H9 (cell line): ENCODE measurements at regions not wholly inside any gene's neighbourhood (a gene's known extent, or its start where the extent isn't known, plus 50 kb on each side); places are given as distances from the start of the nearest gene placed in this dataset.

Experiments
- DNase-seq: peaks from one replicate; pipeline ENCODE4 v3.0.0-alpha.2; 2017
- H2AFZ ChIP-seq: one replicate; pipeline ENCODE4 v1.6.1; 2013; ENCODE audit warnings: mild to moderate bottlenecking, low read length, control low read depth, moderate library complexity
- H2AK5ac ChIP-seq: 2 replicates; pipeline ENCODE4 v1.6.1; 2013; ENCODE audit warnings: low read length, control low read depth, mixed read lengths; ENCODE audit not compliant: insufficient read length
- H2BK120ac ChIP-seq: one replicate; pipeline ENCODE4 v1.6.1; 2013; ENCODE audit warnings: low read depth, mild to moderate bottlenecking, low read length, control low read depth, inconsistent platforms; ENCODE audit not compliant: poor library complexity, severe bottlenecking
- H2BK12ac ChIP-seq: 2 replicates; pipeline ENCODE4 v1.6.1; 2013; ENCODE audit warnings: low read length, control low read depth, mixed read lengths, low read depth; ENCODE audit not compliant: insufficient read length
- H2BK15ac ChIP-seq: 2 replicates; pipeline ENCODE4 v1.6.1; 2013; ENCODE audit warnings: low read depth, low read length, control low read depth
- H2BK20ac ChIP-seq: one replicate; pipeline ENCODE4 v1.6.1; 2013; ENCODE audit warnings: low read depth, mild to moderate bottlenecking, low read length, control low read depth, inconsistent platforms; ENCODE audit not compliant: poor library complexity, severe bottlenecking
- H2BK5ac ChIP-seq: 2 replicates; pipeline ENCODE4 v1.6.1; 2013; ENCODE audit warnings: low read length, control low read depth, mixed read lengths; ENCODE audit not compliant: insufficient read length
- H3K14ac ChIP-seq: 2 replicates; pipeline ENCODE4 v1.6.1; 2013; ENCODE audit warnings: low read length, control low read depth; ENCODE audit not compliant: insufficient read depth
- H3K18ac ChIP-seq: 2 replicates; pipeline ENCODE4 v1.6.1; 2013; ENCODE audit warnings: low read depth, mild to moderate bottlenecking, mixed read lengths, low read length, control low read depth; ENCODE audit not compliant: insufficient read length
- H3K23ac ChIP-seq: 2 replicates; pipeline ENCODE4 v1.6.1; 2013; ENCODE audit warnings: low read length, control low read depth, mixed read lengths, low read depth; ENCODE audit not compliant: insufficient read length
- H3K23me2 ChIP-seq: 2 replicates; pipeline ENCODE4 v1.6.1; 2013; ENCODE audit warnings: low read depth, mild to moderate bottlenecking, mixed read lengths, low read length, control low read depth; ENCODE audit not compliant: insufficient read length, poor library complexity, severe bottlenecking
- H3K27ac ChIP-seq: 2 replicates; pipeline ENCODE4 v1.5.1; 2013; ENCODE audit warnings: low read length, control low read depth, mixed read lengths, low read depth; ENCODE audit not compliant: insufficient read length
- H3K27me3 ChIP-seq: 2 replicates; pipeline ENCODE4 v1.6.1; 2013; ENCODE audit warnings: low read length, control low read depth, inconsistent platforms; ENCODE audit not compliant: insufficient read depth
- H3K4ac ChIP-seq: 2 replicates; pipeline ENCODE4 v1.6.1; 2013; ENCODE audit warnings: low read depth, mild to moderate bottlenecking, control low read depth, inconsistent platforms, low read length, moderate library complexity
- H3K4me1 ChIP-seq: 2 replicates; pipeline ENCODE4 v1.6.1; 2013; ENCODE audit warnings: low read length, control low read depth, inconsistent platforms; ENCODE audit not compliant: insufficient read depth
- H3K4me2 ChIP-seq: 2 replicates; pipeline ENCODE4 v1.6.1; 2013; ENCODE audit warnings: low read length, control low read depth, mixed read lengths; ENCODE audit not compliant: insufficient read length, insufficient read depth
- H3K56ac ChIP-seq: 2 replicates; pipeline ENCODE4 v1.6.1; 2013; ENCODE audit warnings: low read depth, mild to moderate bottlenecking, mixed read lengths, low read length, control low read depth; ENCODE audit not compliant: insufficient read length
- H3K79me1 ChIP-seq: 2 replicates; pipeline ENCODE4 v1.6.1; 2013; ENCODE audit warnings: low read depth, mild to moderate bottlenecking, moderate library complexity, low read length, control low read depth, inconsistent platforms; ENCODE audit not compliant: insufficient read depth, poor library complexity, severe bottlenecking
- H3K79me2 ChIP-seq: 2 replicates; pipeline ENCODE4 v1.6.1; 2013; ENCODE audit warnings: low read length, control low read depth, inconsistent platforms; ENCODE audit not compliant: insufficient read depth
- H3K9ac ChIP-seq: 2 replicates; pipeline ENCODE4 v1.6.1; 2013; ENCODE audit warnings: low read length, control low read depth, mixed read lengths; ENCODE audit not compliant: insufficient read length; ENCODE audit errors: extremely low read depth
- H3K9me3 ChIP-seq: one replicate; pipeline ENCODE4 v1.6.1; 2013; ENCODE audit warnings: low read depth, low read length, inconsistent platforms; ENCODE audit not compliant: control insufficient read depth
- H3T11ph ChIP-seq: one replicate; pipeline ENCODE4 v1.6.1; 2013; ENCODE audit warnings: mild to moderate bottlenecking, low read length, control low read depth, inconsistent platforms
- H4K20me1 ChIP-seq: one replicate; pipeline ENCODE4 v1.6.1; 2013; ENCODE audit not compliant: control insufficient read depth, insufficient read length, insufficient read depth
- H4K5ac ChIP-seq: 2 replicates; pipeline ENCODE4 v1.6.1; 2013; ENCODE audit warnings: low read depth, mild to moderate bottlenecking, mixed read lengths, low read length, control low read depth; ENCODE audit not compliant: insufficient read length
- H4K8ac ChIP-seq: replicated peaks from 2 replicates; pipeline ENCODE4 v1.6.1; 2013; ENCODE audit warnings: low read length, control low read depth, mixed read lengths, low read depth; ENCODE audit not compliant: insufficient read length
- H4K91ac ChIP-seq: 2 replicates; pipeline ENCODE4 v1.6.1; 2013; ENCODE audit warnings: low read depth, mild to moderate bottlenecking, moderate library complexity, mixed read lengths, low read length, control low read depth; ENCODE audit not compliant: insufficient read length
- H3K27ac Mint-ChIP-seq, 3 experiments: 2 replicates in 2 of 3; 3 replicates in 1 of 3; pipeline ENCODE4 v1.8.0; 2020 to 2021; ENCODE audit warnings: mixed read lengths in 3 of 3, mild to moderate bottlenecking in 1 of 3, moderate library complexity in 1 of 3
- H3K27me3 Mint-ChIP-seq: 2 replicates; pipeline ENCODE4 v1.8.0; 2021; ENCODE audit warnings: low read depth, mild to moderate bottlenecking, moderate library complexity, mixed read lengths
- H3K36me3 Mint-ChIP-seq, 3 experiments: 2 replicates in 2 of 3; 3 replicates in 1 of 3; pipeline ENCODE4 v1.8.0; 2020 to 2021; ENCODE audit warnings: low read depth in 3 of 3, mixed read lengths in 3 of 3; ENCODE audit not compliant: insufficient read depth in 1 of 3
- H3K4me1 Mint-ChIP-seq, 2 experiments: 2 replicates each; pipeline ENCODE4 v1.8.0; 2020; ENCODE audit warnings: mixed read lengths in 2 of 2
- H3K4me3 Mint-ChIP-seq, 2 experiments: 2 replicates in 1 of 2; 3 replicates in 1 of 2; pipeline ENCODE4 v1.8.0; 2020 to 2021; ENCODE audit warnings: mild to moderate bottlenecking in 2 of 2, mixed read lengths in 2 of 2, moderate library complexity in 1 of 2
- H3K9me3 Mint-ChIP-seq, 2 experiments: 2 replicates in 1 of 2; 3 replicates in 1 of 2; pipeline ENCODE4 v1.8.0; 2020; ENCODE audit warnings: mild to moderate bottlenecking in 2 of 2, mixed read lengths in 2 of 2, moderate library complexity in 1 of 2
- CTCF ChIP-seq: fragments of 200-600 bp; sonication (generic); conservative IDR thresholded peaks from 3 replicates; pipeline ENCODE4 v1.8.0; 2021; ENCODE audit warnings: antibody characterized with exemption, mild to moderate bottlenecking
- WGBS: extraction: QIAGEN DNeasy Blood & Tissue Kit; methylation state at CpG from one replicate; pipeline ENCODE4 v1.1.7; 2013; ENCODE audit warnings: missing lambda C conversion rate, low lambda C conversion rate, mixed read lengths; ENCODE audit not compliant: insufficient read length; ENCODE audit errors: extremely low coverage; 5-methylcytosine and 5-hydroxymethylcytosine counted together

GRCh38 chr4:96649536-96649935 lies 809.6 kb downstream of the PDHA2 start:
- H3K4me2 ChIP-seq, result no peak overlapping the region

More at GRCh38 chr4:96649536-96649935, 809.6 kb downstream of the PDHA2 start:
- peaks cover 3 to 21% (median 7%) of the 10 kb centered on the region in 3 experiments; a peak in 5 of 7 replicates for H3K36me3 Mint-ChIP-seq
- Histone ChIP-seq H3K79me2 (no peaks in the 10 kb centered on the region), H3K4me1 (no peaks in the 10 kb centered on the region), H2AK5ac (no peak overlapping the region), H3K56ac (no peak overlapping the region), H3K23me2 (no peaks in the 10 kb centered on the region), H3T11ph (no peak overlapping the region), H3K23ac (no peak overlapping the region), H3K18ac (no peak overlapping the region), H4K20me1 (no peaks in the 10 kb centered on the region), H2BK12ac (no peak overlapping the region), H2BK120ac (no peak overlapping the region), H2AFZ (no peak overlapping the region), H4K5ac (no peak overlapping the region), H3K9ac (no peak overlapping the region), H3K4ac (no peak overlapping the region), H2BK5ac (no peak overlapping the region), H4K91ac (no peak overlapping the region), H3K27me3 (no peaks in the 10 kb centered on the region), H3K79me1 (no peaks in the 10 kb centered on the region), H2BK20ac (no peak overlapping the region), H4K8ac (no peak overlapping the region), H3K14ac (no peak overlapping the region), H2BK15ac (no peak overlapping the region), H3K27ac (no peak overlapping the region), H3K9me3 (peaks cover 4% of the 10 kb centered on the region)
- no peaks in the 10 kb centered on the region for H3K27me3 Mint-ChIP-seq
- H3K9me3 Mint-ChIP-seq, result peaks cover 11 to 15% of the 10 kb centered on the region in 2 experiments
- TF ChIP-seq CTCF, result no peak
- H3K27ac Mint-ChIP-seq, result no peak overlapping the region
- no peak for DNase-seq
- no peaks in the 10 kb centered on the region for H3K4me1 Mint-ChIP-seq
- no CpG with 5 or more reads among the region's 1 CpG for WGBS
- H3K4me3 Mint-ChIP-seq, result no peak overlapping the region
